A673 (cell line): ENCODE measurements at regions not wholly inside any gene's neighbourhood (a gene's known extent, or its start where the extent isn't known, plus 50 kb on each side); places are given as distances from the start of the nearest gene placed in this dataset.

Experiments
- BruUV-seq: library from RNA; stranded (reverse); fragments of 400-500 nt; replicated peaks from 2 replicates; lab custom pipeline; 2021; lab: Mats Ljungman, UMichigan
- CTCF ChIA-PET: fragments of 300-600 bp; sonication (Branson Sonifier 250); formaldehyde crosslinking; loops from one replicate; lab custom pipeline; 2022; ENCODE audit warnings: antibody characterized with exemption; lab: Charles Lee
- POLR2A ChIA-PET: fragments of 300-600 bp; sonication (Branson Sonifier 250); formaldehyde crosslinking; loops from one replicate; lab custom pipeline; 2022; ENCODE audit warnings: antibody characterized with exemption; ENCODE audit not compliant: low non-redundant PET; lab: Charles Lee
- DNase-seq: peaks from one replicate; pipeline ENCODE4 v3.0.0-alpha.2; 2015; ENCODE audit warnings: low spot score
- H3K27ac ChIP-seq: fragments of 200-600 bp; sonication (generic); 2 replicates; pipeline ENCODE4 v1.5.1; 2016; ENCODE audit warnings: mixed run types, low read depth, mild to moderate bottlenecking, mixed read lengths, antibody characterized with exemption, low read length; ENCODE audit not compliant: poor library complexity, severe bottlenecking
- H3K27me3 ChIP-seq: fragments of 200-600 bp; sonication (generic); replicated peaks from 2 replicates; pipeline ENCODE4 v1.6.1; 2017; ENCODE audit warnings: mixed run types, low read depth, mild to moderate bottlenecking, mixed read lengths, antibody characterized with exemption, low read length; ENCODE audit not compliant: insufficient read depth, poor library complexity
- H3K36me3 ChIP-seq: fragments of 200-600 bp; sonication (generic); 2 replicates; pipeline ENCODE4 v1.6.1; 2016; ENCODE audit warnings: mixed run types, mild to moderate bottlenecking, mixed read lengths, antibody characterized with exemption, low read length; ENCODE audit not compliant: insufficient read depth, poor library complexity, severe bottlenecking
- H3K4me1 ChIP-seq: fragments of 200-600 bp; sonication (generic); 2 replicates; pipeline ENCODE4 v1.6.1; 2017; ENCODE audit warnings: mixed run types, mild to moderate bottlenecking, mixed read lengths, antibody characterized with exemption, low read length; ENCODE audit not compliant: insufficient read depth, poor library complexity, severe bottlenecking
- H3K4me3 ChIP-seq: fragments of 200-600 bp; sonication (generic); 2 replicates; pipeline ENCODE4 v1.5.1; 2016; ENCODE audit warnings: low read depth, mixed run types, mild to moderate bottlenecking, mixed read lengths, low read length; ENCODE audit not compliant: poor library complexity, severe bottlenecking
- H3K9me3 ChIP-seq: fragments of 200-600 bp; sonication (generic); 2 replicates; pipeline ENCODE4 v1.6.1; 2016; ENCODE audit warnings: mixed run types, low read depth, mild to moderate bottlenecking, mixed read lengths, antibody characterized with exemption, low read length; ENCODE audit not compliant: poor library complexity, severe bottlenecking
- EZH2 ChIP-seq: fragments of 200-600 bp; sonication (generic); IDR thresholded peaks from 2 replicates; pipeline ENCODE4 v1.6.1; 2017; ENCODE audit warnings: borderline replicate concordance, low read depth, mild to moderate bottlenecking, mixed read lengths, antibody characterized with exemption, low read length; ENCODE audit not compliant: poor library complexity, severe bottlenecking
- intact Hi-C: fragments of 100-400 bp; cut with micrococcal nuclease; formaldehyde crosslinking; loops from one replicate; pipeline ENCODE4 v1.10.0; 2022; ENCODE audit not compliant: unreplicated experiment
- TF ChIP-seq, protein P1 (sequence below): fragments of 300-800, 200-600 bp; sonication (generic); conservative IDR thresholded peaks from 2 replicates; pipeline ENCODE4 v1.5.1; 2017; ENCODE audit warnings: low read depth, mild to moderate bottlenecking, antibody characterized with exemption, low read length, moderate library complexity, mixed read lengths

- Histone ChIP-seq H3K27ac (no peak overlapping the region), H3K4me3 (no peak overlapping the region), H3K27me3 (no peaks in the 10 kb centered on the region), H3K36me3 (no peaks in the 10 kb centered on the region), H3K4me1 (no peaks in the 10 kb centered on the region), H3K9me3 (no peaks in the 10 kb centered on the region)
- no TSS peak for BruUV-seq
- DNase-seq, result no peak
- ChIA-PET POLR2A (no interaction called here), CTCF (no interaction called here)
- TF ChIP-seq EZH2, result no peak
- TF ChIP-seq, protein P1, sequence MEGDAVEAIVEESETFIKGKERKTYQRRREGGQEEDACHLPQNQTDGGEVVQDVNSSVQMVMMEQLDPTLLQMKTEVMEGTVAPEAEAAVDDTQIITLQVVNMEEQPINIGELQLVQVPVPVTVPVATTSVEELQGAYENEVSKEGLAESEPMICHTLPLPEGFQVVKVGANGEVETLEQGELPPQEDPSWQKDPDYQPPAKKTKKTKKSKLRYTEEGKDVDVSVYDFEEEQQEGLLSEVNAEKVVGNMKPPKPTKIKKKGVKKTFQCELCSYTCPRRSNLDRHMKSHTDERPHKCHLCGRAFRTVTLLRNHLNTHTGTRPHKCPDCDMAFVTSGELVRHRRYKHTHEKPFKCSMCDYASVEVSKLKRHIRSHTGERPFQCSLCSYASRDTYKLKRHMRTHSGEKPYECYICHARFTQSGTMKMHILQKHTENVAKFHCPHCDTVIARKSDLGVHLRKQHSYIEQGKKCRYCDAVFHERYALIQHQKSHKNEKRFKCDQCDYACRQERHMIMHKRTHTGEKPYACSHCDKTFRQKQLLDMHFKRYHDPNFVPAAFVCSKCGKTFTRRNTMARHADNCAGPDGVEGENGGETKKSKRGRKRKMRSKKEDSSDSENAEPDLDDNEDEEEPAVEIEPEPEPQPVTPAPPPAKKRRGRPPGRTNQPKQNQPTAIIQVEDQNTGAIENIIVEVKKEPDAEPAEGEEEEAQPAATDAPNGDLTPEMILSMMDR, result no peak
- intact Hi-C loops, result no loop called here
These were observed 194.2 kb upstream of the SMC2 start for GRCh38 chr9:103899866-103900265.

DNA sequence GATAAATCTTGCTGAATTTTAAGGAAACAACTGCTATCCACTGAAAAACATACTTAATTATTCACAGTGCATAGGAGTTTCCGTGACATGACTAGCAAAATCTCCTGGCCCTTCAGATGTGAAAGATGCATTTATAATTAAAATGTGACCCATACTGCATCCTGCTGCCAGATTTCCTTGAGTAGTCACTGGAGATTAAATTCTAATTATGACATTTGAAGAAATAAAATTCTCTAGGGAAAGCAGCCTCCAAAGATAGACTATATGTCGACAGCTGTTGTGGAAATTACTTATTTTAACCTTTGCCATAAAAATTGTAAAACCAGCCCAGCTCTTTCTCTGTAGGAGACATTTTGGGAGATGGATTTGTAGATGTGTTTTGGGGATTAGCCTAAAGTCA, 193.6 kb upstream of the SMC2 start:
- POLR2A ChIA-PET, result no interaction called here
- H3K27ac ChIP-seq, result no peak overlapping the region
- TF ChIP-seq, protein P1, result no peak
- TF ChIP-seq EZH2, result no peak
- CTCF ChIA-PET, result no interaction called here
- intact Hi-C loops, result no loop called here
- no TSS peak for BruUV-seq
- no peak overlapping the region for H3K4me3 ChIP-seq
- DNase-seq, result no peak
- H3K4me1 ChIP-seq, result no peaks in the 10 kb centered on the region
- no peaks in the 10 kb centered on the region for H3K9me3 ChIP-seq
- no peaks in the 10 kb centered on the region for H3K36me3 ChIP-seq
- H3K27me3 ChIP-seq, result no peaks in the 10 kb centered on the region

- Histone ChIP-seq H3K27me3 (no peaks in the 10 kb centered on the region), H3K4me1 (no peaks in the 10 kb centered on the region), H3K36me3 (no peaks in the 10 kb centered on the region), H3K9me3 (no peaks in the 10 kb centered on the region), H3K27ac (no peak overlapping the region), H3K4me3 (no peak overlapping the region)
- ChIA-PET CTCF (no interaction called here), POLR2A (no interaction called here)
- intact Hi-C loops, result no loop called here
- no peak for DNase-seq
- no TSS peak for BruUV-seq
- no peak for TF ChIP-seq EZH2
- TF ChIP-seq, protein P1, result no peak
These were observed 191.8 kb upstream of the SMC2 start for GRCh38 chr9:103902263-103902662.
